Skin epidermis (tissue), 12 donors: ENCODE measurements at regions not wholly inside any gene's neighbourhood (a gene's known extent, or its start where the extent isn't known, plus 50 kb on each side); places are given as distances from the start of the nearest gene placed in this dataset.

Experiments used
- H3K27ac ChIP-seq, 21 experiments: fragments of 200-600 bp; sonication (generic) in 11 of 21; one replicate each; pipeline ENCODE4 v1.5.0; 2020; ENCODE audit warnings: mild to moderate bottlenecking in 3 of 21, inconsistent platforms in 2 of 21, moderate library complexity in 2 of 21
- H3K4me3 ChIP-seq, 7 experiments: fragments of 200-600 bp; sonication (generic) in 2 of 7; one replicate each; pipeline ENCODE4 v1.5.0; 2020; ENCODE audit warnings: inconsistent platforms in 2 of 7, mild to moderate bottlenecking in 2 of 7, moderate library complexity in 1 of 7

DNA sequence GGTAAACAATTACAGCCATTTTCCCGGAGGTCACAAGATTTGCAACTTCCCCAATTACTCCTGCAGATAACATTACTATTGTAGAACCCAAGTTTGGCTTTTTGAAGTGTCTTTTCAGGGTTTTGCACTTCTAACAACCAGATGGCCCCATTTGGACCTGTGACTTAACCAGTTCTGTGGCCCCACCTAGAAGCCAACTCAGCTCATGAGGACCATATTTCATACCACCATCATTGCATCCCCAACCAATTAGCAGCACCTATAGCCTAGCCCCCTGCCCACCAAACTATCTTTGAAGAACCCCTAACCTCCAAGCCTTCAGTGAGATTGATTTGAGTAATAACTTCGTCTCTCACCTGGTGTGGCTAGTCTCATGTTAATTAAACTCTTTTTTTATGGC lies 51.3 kb upstream of the WDR11 start:
- Histone ChIP-seq H3K27ac (no peak overlapping the region), H3K4me3 (no peak overlapping the region)

- Histone ChIP-seq H3K4me3 (no peak overlapping the region), H3K27ac (no peak overlapping the region)
Observed at GRCh38 chr10:120800528-120801323, 50.4 kb upstream of the WDR11 start.
